IMR-90 (cell line): ENCODE measurements at regions not wholly inside any gene's neighbourhood (a gene's known extent, or its start where the extent isn't known, plus 50 kb on each side); places are given as distances from the start of the nearest gene placed in this dataset.

Source experiments
- ATAC-seq: fragments of 200-7000 bp; cut with Tn5 transposase; 2 replicates; pipeline ENCODE4 v1.9.1; 2020; ENCODE audit warnings: low read depth, mild to moderate bottlenecking, moderate library complexity
- BruUV-seq: library from RNA; stranded (reverse); fragments of 400-500 nt; replicated peaks from 2 replicates; lab custom pipeline; 2021; lab: Mats Ljungman, UMichigan
- CTCF ChIA-PET: fragments of 300-600 bp; formaldehyde crosslinking; extraction: SDS; loops from one replicate; lab custom pipeline; 2021; ENCODE audit warnings: antibody characterized with exemption; lab: Yijun Ruan, JAX
- POLR2A ChIA-PET: fragments of 300-600 bp; sonication (Branson Sonifier 250); formaldehyde crosslinking; loops from one replicate; lab custom pipeline; 2022; ENCODE audit warnings: antibody characterized with exemption; ENCODE audit not compliant: unreplicated experiment; lab: Charles Lee
- DNase-seq: peaks from one replicate; pipeline ENCODE4 v3.0.0; 2013
- H2AFZ ChIP-seq: replicated peaks from 2 replicates; pipeline ENCODE3; 2013; ENCODE audit warnings: low read length, mild to moderate bottlenecking; ENCODE audit not compliant: poor library complexity
- H2AK5ac ChIP-seq: 2 replicates; pipeline ENCODE4 v1.6.1; 2013; ENCODE audit warnings: low read depth, low read length, inconsistent platforms
- H2AK9ac ChIP-seq: replicated peaks from 2 replicates; pipeline ENCODE3; 2013; ENCODE audit warnings: mild to moderate bottlenecking, low read depth, low read length, moderate library complexity; ENCODE audit not compliant: poor library complexity
- H2BK120ac ChIP-seq: 2 replicates; pipeline ENCODE4 v1.6.1; 2013; ENCODE audit warnings: low read depth, low read length, inconsistent platforms
- H2BK15ac ChIP-seq: 3 replicates; pipeline ENCODE4 v1.6.1; 2013; ENCODE audit warnings: low read depth, low read length, inconsistent platforms
- H2BK20ac ChIP-seq: 2 replicates; pipeline ENCODE4 v1.6.1; 2013; ENCODE audit warnings: low read depth, mild to moderate bottlenecking, inconsistent platforms, low read length, moderate library complexity
- H2BK5ac ChIP-seq: 2 replicates; pipeline ENCODE4 v1.6.1; 2013; ENCODE audit warnings: mild to moderate bottlenecking, low read depth, low read length, inconsistent platforms; ENCODE audit not compliant: poor library complexity, severe bottlenecking
- H3K14ac ChIP-seq: replicated peaks from 2 replicates; pipeline ENCODE4 v1.6.1; 2013; ENCODE audit warnings: low read depth, low read length, inconsistent platforms
- H3K18ac ChIP-seq: 2 replicates; pipeline ENCODE4 v1.6.1; 2013; ENCODE audit warnings: low read depth, low read length, control low read depth
- H3K23ac ChIP-seq: 2 replicates; pipeline ENCODE4 v1.6.1; 2013; ENCODE audit warnings: low read depth, low read length, inconsistent platforms
- H3K27ac ChIP-seq: 2 replicates; pipeline ENCODE4 v1.5.1; 2013; ENCODE audit warnings: mild to moderate bottlenecking, control low read depth, low read length; ENCODE audit not compliant: insufficient read depth
- H3K27me3 ChIP-seq: 2 replicates; pipeline ENCODE4 v1.6.1; 2013; ENCODE audit warnings: low read length; ENCODE audit not compliant: control insufficient read depth, insufficient read depth
- H3K36me3 ChIP-seq: 2 replicates; pipeline ENCODE4 v1.6.1; 2013; ENCODE audit warnings: low read length, mixed read lengths; ENCODE audit not compliant: control insufficient read depth, insufficient read depth
- H3K4ac ChIP-seq: 2 replicates; pipeline ENCODE4 v1.6.1; 2013; ENCODE audit warnings: low read depth, low read length, inconsistent platforms
- H3K4me1 ChIP-seq: 2 replicates; pipeline ENCODE4 v1.6.1; 2013; ENCODE audit warnings: low read length, mixed read lengths; ENCODE audit not compliant: control insufficient read depth, insufficient read depth
- H3K4me2 ChIP-seq: 2 replicates; pipeline ENCODE4 v1.6.1; 2013; ENCODE audit warnings: low read depth, mild to moderate bottlenecking, control low read depth, low read length, moderate library complexity
- H3K4me3 ChIP-seq: 2 replicates; pipeline ENCODE4 v1.5.1; 2013; ENCODE audit warnings: low read depth, mild to moderate bottlenecking, control low read depth, low read length, moderate library complexity; ENCODE audit not compliant: insufficient read depth
- H3K56ac ChIP-seq: 2 replicates; pipeline ENCODE4 v1.6.1; 2013; ENCODE audit warnings: low read length, inconsistent platforms; ENCODE audit not compliant: insufficient read depth; ENCODE audit errors: extremely low read depth
- H3K79me1 ChIP-seq, 2 experiments: 2 replicates each; pipeline ENCODE4 v1.6.1; 2013; ENCODE audit warnings: low read length in 2 of 2, inconsistent platforms in 1 of 2, low read depth in 1 of 2
- H3K9ac ChIP-seq: 2 replicates; pipeline ENCODE4 v1.6.1; 2013; ENCODE audit warnings: low read depth, low read length, control low read depth
- H3K9me1 ChIP-seq: 2 replicates; pipeline ENCODE4 v1.6.1; 2013; ENCODE audit warnings: low read length, inconsistent platforms; ENCODE audit not compliant: insufficient read depth
- H3K9me3 ChIP-seq: 2 replicates; pipeline ENCODE4 v1.6.1; 2013; ENCODE audit warnings: low read length; ENCODE audit not compliant: control insufficient read depth, insufficient read depth
- H4K20me1 ChIP-seq: 2 replicates; pipeline ENCODE4 v1.6.1; 2013; ENCODE audit warnings: low read length, inconsistent platforms; ENCODE audit not compliant: insufficient read depth
- H4K5ac ChIP-seq: 2 replicates; pipeline ENCODE4 v1.6.1; 2013; ENCODE audit warnings: mild to moderate bottlenecking, low read depth, low read length, control low read depth
- H4K8ac ChIP-seq, 2 experiments: 2 replicates each; pipeline ENCODE4 v1.6.1; 2013; ENCODE audit warnings: low read depth in 2 of 2, low read length in 2 of 2, control low read depth in 1 of 2, inconsistent platforms in 1 of 2
- H4K91ac ChIP-seq: 2 replicates; pipeline ENCODE4 v1.6.1; 2013; ENCODE audit warnings: low read depth, low read length, inconsistent platforms; ENCODE audit not compliant: insufficient read depth
- BHLHE40 ChIP-seq: fragments of 150-350 bp; IDR thresholded peaks from 2 replicates; pipeline ENCODE4 v1.6.1; 2016; ENCODE audit warnings: mild to moderate bottlenecking, low read depth, low read length
- CEBPB ChIP-seq: IDR thresholded peaks from 2 replicates; pipeline ENCODE4 v1.6.1; 2012; ENCODE audit warnings: low read depth, low read length, improper control_type of control experiment
- CHD1 ChIP-seq: IDR thresholded peaks from 2 replicates; pipeline ENCODE4 v1.6.1; 2012; ENCODE audit warnings: low read depth, low read length, improper control_type of control experiment
- ELK1 ChIP-seq: fragments of 150-350 bp; IDR thresholded peaks from 2 replicates; pipeline ENCODE4 v1.6.1; 2016; ENCODE audit warnings: low read depth, mild to moderate bottlenecking, low read length, moderate library complexity, borderline replicate concordance
- FOS ChIP-seq: fragments of 150-350 bp; IDR thresholded peaks from 2 replicates; pipeline ENCODE4 v1.6.1; 2016; ENCODE audit warnings: low read depth, low read length
- MAFK ChIP-seq: IDR thresholded peaks from 2 replicates; pipeline ENCODE4 v1.6.1; 2012; ENCODE audit warnings: low read depth, low read length, improper control_type of control experiment
- MAZ ChIP-seq: IDR thresholded peaks from 2 replicates; pipeline ENCODE4 v1.6.1; 2012; ENCODE audit warnings: low read depth, mild to moderate bottlenecking, low read length, improper control_type of control experiment, moderate library complexity, borderline replicate concordance
- MXI1 ChIP-seq: IDR thresholded peaks from 2 replicates; pipeline ENCODE4 v1.6.1; 2012; ENCODE audit warnings: low read depth, mild to moderate bottlenecking, low read length, moderate library complexity, borderline replicate concordance
- NFE2L2 ChIP-seq: fragments of 150-350 bp; IDR thresholded peaks from 2 replicates; pipeline ENCODE4 v1.6.1; 2016; ENCODE audit warnings: low read depth, mild to moderate bottlenecking, low read length
- POLR2A ChIP-seq: IDR thresholded peaks from 2 replicates; pipeline ENCODE4 v1.6.1; 2012; ENCODE audit warnings: mild to moderate bottlenecking, low read depth, low read length
- RCOR1 ChIP-seq: IDR thresholded peaks from 2 replicates; pipeline ENCODE4 v1.6.1; 2012; ENCODE audit warnings: mild to moderate bottlenecking, low read length, improper control_type of control experiment; ENCODE audit not compliant: insufficient replicate concordance
- RFX5 ChIP-seq: IDR thresholded peaks from 2 replicates; pipeline ENCODE4 v1.8.0; 2012; ENCODE audit warnings: low read depth, mild to moderate bottlenecking, low read length, moderate library complexity
- SMC3 ChIP-seq: fragments of 150-350 bp; IDR thresholded peaks from 2 replicates; pipeline ENCODE4 v1.6.1; 2016; ENCODE audit warnings: low read depth, mild to moderate bottlenecking, antibody characterized with exemption, low read length, moderate library complexity
- WGBS, 2 experiments: methylation state at CpG; one replicate each; pipeline versions ENCODE4 v1.1.5 to v1.1.7; 2013; ENCODE audit warnings: missing lambda C conversion rate in 2 of 2; ENCODE audit not compliant: insufficient read length in 1 of 2; ENCODE audit errors: extremely low coverage in 2 of 2; 5-methylcytosine and 5-hydroxymethylcytosine counted together
- dilution Hi-C: fragments of 300-500 bp; cut with HindIII; formaldehyde crosslinking; loops from one replicate; pipeline ENCODE4 v1.14.3; 2018; ENCODE audit warnings: low sequenced_read_pairs; ENCODE audit not compliant: unreplicated experiment
- in situ Hi-C: fragments of 300-500 bp; cut with MboI; formaldehyde crosslinking; loops from 3 replicates; pipeline ENCODE4 v1.14.3; 2019; ENCODE audit warnings: low sequenced_read_pairs, inconsistent platforms, mixed read lengths
- intact Hi-C: fragments of 100-400 bp; cut with micrococcal nuclease; formaldehyde crosslinking; loops from 2 replicates; pipeline ENCODE4 v1.10.0; 2022
- TF ChIP-seq, protein P1 (sequence below): conservative IDR thresholded peaks from 2 replicates; pipeline ENCODE4 v1.5.1; 2012; ENCODE audit warnings: mild to moderate bottlenecking, low read depth, low read length, improper control_type of control experiment
- TF ChIP-seq, protein P2 (sequence below): fragments of 150-350 bp; IDR thresholded peaks from 2 replicates; pipeline ENCODE4 v1.6.1; 2017; ENCODE audit warnings: mild to moderate bottlenecking, antibody characterized with exemption, low read length, low read depth

- intact Hi-C loops (no loop called here), dilution Hi-C loops (loop anchor here (25.0 kb wide), 1 partner anchor 540 kb away; no protein-coding TSS in a partner anchor), in situ Hi-C loops (no loop called here)
- no peaks in the 10 kb centered on the region for H4K20me1 ChIP-seq
- no peaks in the 10 kb centered on the region; the same call in 1 of the 2 replicates for H3K9me1 ChIP-seq
- H3K4me2 ChIP-seq: no peak overlapping the region
- peak overlapping the region; percentile 61; the same call in 1 of the 2 replicates for H2BK120ac ChIP-seq
- no peak overlapping the region for H3K18ac ChIP-seq
- peak overlapping the region; percentile 70; the same call in 1 of the 2 replicates for H3K14ac ChIP-seq
- 0 out of 2 replicates have a peak overlapping the region, but pooled peaks have one; percentile 33 for H2AK5ac ChIP-seq
- H3K36me3 ChIP-seq: no peaks in the 10 kb centered on the region
- 0 out of 3 replicates have a peak overlapping the region, but pooled peaks have one; percentile 13 for H2BK15ac ChIP-seq
- ChIA-PET CTCF (no interaction called here), POLR2A (no interaction called here)
- no peak overlapping the region for H2AFZ ChIP-seq
- H2BK5ac ChIP-seq: no peak overlapping the region
- no peaks in the 10 kb centered on the region for H3K79me1 ChIP-seq
- peak overlapping the region; percentile 49 for H2BK20ac ChIP-seq
- H4K91ac ChIP-seq: no peak overlapping the region; the same call in 1 of the 2 replicates
- H3K56ac ChIP-seq: no peak overlapping the region
- H3K9ac ChIP-seq: no peak overlapping the region
- peak; percentile 45 for DNase-seq
- WGBS, 2 experiments: no CpG with 5 or more reads among the region's 9 CpGs
- H3K27me3 ChIP-seq: no peaks in the 10 kb centered on the region
- no TSS peak for BruUV-seq
- H3K27ac ChIP-seq: no peak overlapping the region
- no peak overlapping the region for H3K4me3 ChIP-seq
- no peaks in the 10 kb centered on the region for H3K9me3 ChIP-seq
- ATAC-seq: peak; percentile 57
- H4K5ac ChIP-seq: no peak overlapping the region
- H3K23ac ChIP-seq: no peak overlapping the region
- H4K8ac ChIP-seq: no peak overlapping the region
- peak overlapping the region; percentile 43; the same call in 1 of the 2 replicates for H3K4ac ChIP-seq
- H3K4me1 ChIP-seq: peaks cover 3% of the 10 kb centered on the region; the same call in 1 of the 2 replicates
- H2AK9ac ChIP-seq: no peak overlapping the region
- no peak for TF ChIP-seq ELK1
- no peak for TF ChIP-seq CEBPB
- no peak for TF ChIP-seq MAZ
- TF ChIP-seq MAFK: no peak
- no peak for TF ChIP-seq POLR2A
- TF ChIP-seq RCOR1: no peak
- TF ChIP-seq, protein P1, sequence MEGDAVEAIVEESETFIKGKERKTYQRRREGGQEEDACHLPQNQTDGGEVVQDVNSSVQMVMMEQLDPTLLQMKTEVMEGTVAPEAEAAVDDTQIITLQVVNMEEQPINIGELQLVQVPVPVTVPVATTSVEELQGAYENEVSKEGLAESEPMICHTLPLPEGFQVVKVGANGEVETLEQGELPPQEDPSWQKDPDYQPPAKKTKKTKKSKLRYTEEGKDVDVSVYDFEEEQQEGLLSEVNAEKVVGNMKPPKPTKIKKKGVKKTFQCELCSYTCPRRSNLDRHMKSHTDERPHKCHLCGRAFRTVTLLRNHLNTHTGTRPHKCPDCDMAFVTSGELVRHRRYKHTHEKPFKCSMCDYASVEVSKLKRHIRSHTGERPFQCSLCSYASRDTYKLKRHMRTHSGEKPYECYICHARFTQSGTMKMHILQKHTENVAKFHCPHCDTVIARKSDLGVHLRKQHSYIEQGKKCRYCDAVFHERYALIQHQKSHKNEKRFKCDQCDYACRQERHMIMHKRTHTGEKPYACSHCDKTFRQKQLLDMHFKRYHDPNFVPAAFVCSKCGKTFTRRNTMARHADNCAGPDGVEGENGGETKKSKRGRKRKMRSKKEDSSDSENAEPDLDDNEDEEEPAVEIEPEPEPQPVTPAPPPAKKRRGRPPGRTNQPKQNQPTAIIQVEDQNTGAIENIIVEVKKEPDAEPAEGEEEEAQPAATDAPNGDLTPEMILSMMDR: no peak
- no peak for TF ChIP-seq SMC3
- TF ChIP-seq, protein P2, sequence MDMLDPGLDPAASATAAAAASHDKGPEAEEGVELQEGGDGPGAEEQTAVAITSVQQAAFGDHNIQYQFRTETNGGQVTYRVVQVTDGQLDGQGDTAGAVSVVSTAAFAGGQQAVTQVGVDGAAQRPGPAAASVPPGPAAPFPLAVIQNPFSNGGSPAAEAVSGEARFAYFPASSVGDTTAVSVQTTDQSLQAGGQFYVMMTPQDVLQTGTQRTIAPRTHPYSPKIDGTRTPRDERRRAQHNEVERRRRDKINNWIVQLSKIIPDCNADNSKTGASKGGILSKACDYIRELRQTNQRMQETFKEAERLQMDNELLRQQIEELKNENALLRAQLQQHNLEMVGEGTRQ: no peak
- no peak for TF ChIP-seq MXI1
- TF ChIP-seq FOS: no peak
- no peak for TF ChIP-seq RFX5
- no peak for TF ChIP-seq BHLHE40
- TF ChIP-seq CHD1: no peak
- TF ChIP-seq NFE2L2: no peak
Observed at GRCh38 chr2:234571620-234572407, 74.9 kb upstream of the ARL4C start.
